PC-3 (cell line): ENCODE measurements at regions not wholly inside any gene's neighbourhood (a gene's known extent, or its start where the extent isn't known, plus 50 kb on each side); places are given as distances from the start of the nearest gene placed in this dataset.

Experiments used
- EZH2phosphoT487 ChIP-seq: fragments of 300-600 bp; sonication (generic); IDR thresholded peaks from 2 replicates; pipeline ENCODE4 v1.6.1; 2018; ENCODE audit warnings: mild to moderate bottlenecking, antibody characterized with exemption, low read length, borderline replicate concordance
- TF ChIP-seq, protein P1 (sequence below): fragments of 300-600 bp; sonication (generic); conservative IDR thresholded peaks from 2 replicates; pipeline ENCODE4 v1.5.1; 2017; ENCODE audit warnings: antibody characterized with exemption, low read depth, mild to moderate bottlenecking, low read length

DNA sequence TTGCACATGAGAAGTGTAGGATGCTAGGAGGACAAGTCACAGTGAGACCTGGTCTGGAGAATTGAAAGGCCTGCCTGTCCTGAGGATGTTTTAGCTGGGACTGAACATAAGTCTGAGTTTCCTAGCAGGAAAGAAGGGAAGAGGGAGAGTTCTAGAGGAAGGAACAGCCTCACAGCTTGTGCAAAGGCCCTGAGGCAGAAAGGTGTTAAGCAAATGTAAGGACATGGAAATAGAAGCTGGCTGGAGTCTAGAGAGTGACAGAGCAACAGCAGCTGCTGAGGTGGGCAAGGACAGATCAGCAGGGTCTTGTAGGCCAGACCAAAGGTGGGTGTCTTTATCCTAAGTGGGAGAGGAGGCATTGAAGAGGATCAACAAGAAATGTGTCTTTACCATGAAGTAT is 210.9 kb upstream of the E2F8 start:
- TF ChIP-seq, protein P1, sequence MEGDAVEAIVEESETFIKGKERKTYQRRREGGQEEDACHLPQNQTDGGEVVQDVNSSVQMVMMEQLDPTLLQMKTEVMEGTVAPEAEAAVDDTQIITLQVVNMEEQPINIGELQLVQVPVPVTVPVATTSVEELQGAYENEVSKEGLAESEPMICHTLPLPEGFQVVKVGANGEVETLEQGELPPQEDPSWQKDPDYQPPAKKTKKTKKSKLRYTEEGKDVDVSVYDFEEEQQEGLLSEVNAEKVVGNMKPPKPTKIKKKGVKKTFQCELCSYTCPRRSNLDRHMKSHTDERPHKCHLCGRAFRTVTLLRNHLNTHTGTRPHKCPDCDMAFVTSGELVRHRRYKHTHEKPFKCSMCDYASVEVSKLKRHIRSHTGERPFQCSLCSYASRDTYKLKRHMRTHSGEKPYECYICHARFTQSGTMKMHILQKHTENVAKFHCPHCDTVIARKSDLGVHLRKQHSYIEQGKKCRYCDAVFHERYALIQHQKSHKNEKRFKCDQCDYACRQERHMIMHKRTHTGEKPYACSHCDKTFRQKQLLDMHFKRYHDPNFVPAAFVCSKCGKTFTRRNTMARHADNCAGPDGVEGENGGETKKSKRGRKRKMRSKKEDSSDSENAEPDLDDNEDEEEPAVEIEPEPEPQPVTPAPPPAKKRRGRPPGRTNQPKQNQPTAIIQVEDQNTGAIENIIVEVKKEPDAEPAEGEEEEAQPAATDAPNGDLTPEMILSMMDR = no peak
- TF ChIP-seq EZH2phosphoT487 = no peak
